Endometrium (tissue), 2 donors: ENCODE measurements at regions not wholly inside any gene's neighbourhood (a gene's known extent, or its start where the extent isn't known, plus 50 kb on each side); places are given as distances from the start of the nearest gene placed in this dataset.

Experiments used
- FAIRE-seq: peaks from 2 replicates; lab custom pipeline; 2012; peaks lifted over from hg19 to GRCh38; lab: Jason Lieb, UNC
- donor health status: control.
- donor health status: control.

DNA sequence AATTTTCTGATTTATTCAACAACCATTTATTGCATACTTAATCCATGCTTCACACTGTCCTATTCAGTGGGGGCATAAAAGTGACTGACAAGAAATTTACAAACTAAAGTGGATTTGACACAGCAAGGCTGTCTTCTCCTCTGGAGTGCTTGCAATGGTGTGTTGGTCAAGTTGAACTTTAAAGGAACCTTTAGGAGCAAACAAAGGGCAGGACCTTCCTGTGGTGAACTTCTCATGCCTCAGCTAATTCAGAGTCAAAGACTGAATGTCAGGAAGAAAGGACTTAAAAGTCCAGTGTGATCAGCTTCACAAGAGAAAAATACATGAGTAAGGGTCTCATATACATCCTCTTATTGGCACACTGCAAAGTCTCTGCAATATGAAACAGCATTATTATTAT is 60.8 kb upstream of the TENT5A start:
- no peak for FAIRE-seq

DNA sequence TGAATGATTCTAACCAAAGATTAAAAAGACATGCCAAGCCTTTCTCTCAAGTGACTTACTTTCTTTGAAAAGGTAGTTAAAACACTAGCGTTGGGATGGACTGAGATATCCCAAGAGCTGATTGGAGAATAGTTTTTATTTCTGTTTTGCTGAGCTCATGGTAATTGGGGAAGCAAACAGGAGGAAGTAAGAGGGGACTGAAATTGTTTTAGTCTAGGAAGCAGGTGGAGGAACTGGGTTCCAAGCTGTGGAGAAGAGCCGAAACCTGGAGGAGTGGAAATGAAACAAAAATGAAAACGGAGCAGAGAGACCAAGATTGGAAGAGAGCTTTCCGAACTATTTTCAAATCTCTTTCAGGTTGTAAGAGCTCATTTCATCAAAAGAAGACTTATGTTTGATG is 59.9 kb upstream of the TENT5A start:
- FAIRE-seq, result no peak

GRCh38 chr6:81808851-81809570 is 56.5 kb upstream of the TENT5A start:
- no peak for FAIRE-seq

DNA sequence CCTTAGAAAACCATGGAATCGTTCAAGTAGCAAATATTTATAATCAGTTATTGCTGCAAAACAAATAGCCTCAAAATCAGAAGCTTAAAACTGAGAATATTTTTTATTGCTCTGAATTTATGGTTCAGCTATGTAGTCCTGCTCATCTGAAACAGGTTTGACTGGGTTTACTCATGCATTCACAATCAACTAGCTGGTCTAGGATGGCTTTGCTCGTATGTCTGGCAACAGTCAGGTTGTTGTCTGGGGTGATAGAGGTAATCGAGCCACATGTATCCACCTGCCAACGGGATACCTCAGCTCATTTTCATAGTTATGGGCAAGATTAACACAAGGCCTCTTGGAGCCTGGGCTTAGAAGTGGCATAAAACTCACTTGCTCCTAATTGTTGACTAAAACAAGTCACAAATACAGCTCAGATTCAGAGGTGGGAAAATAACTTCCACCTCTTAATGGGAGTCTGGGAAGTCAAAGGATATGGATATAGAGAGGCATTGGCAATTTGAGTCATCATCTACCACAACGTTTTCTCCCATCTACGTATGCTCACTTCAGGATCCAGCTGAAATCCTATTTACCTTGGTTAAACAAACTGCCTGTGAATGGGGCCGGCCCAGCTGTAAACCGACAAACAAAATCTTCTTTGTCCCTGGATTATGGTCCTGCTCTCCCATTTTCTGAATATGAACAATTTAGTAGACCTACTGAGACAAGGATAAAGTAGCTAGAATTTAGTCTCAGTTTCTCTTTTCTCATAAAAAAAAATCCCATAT is 54.5 kb upstream of the TENT5A start:
- no peak for FAIRE-seq

GRCh38 chr6:81802356-81802755 is 49.9 kb upstream of the TENT5A start:
- no peak for FAIRE-seq
